Spleen (tissue), 11 donors: ENCODE measurements at regions not wholly inside any gene's neighbourhood (a gene's known extent, or its start where the extent isn't known, plus 50 kb on each side); places are given as distances from the start of the nearest gene placed in this dataset.
A peak's percentile ranks its signal among the peaks of the same experiment; 100 is the strongest.

Experiments used
- DNase-seq: peaks from one replicate; pipeline ENCODE4 v3.0.0-alpha.2; 2020
- H3K27ac ChIP-seq, 8 donors: fragments of 200-600 bp; sonication (generic) in 7 of 8; 1 replicate in 4 of 8; 2 replicates in 4 of 8; pipeline versions ENCODE4 v1.5.0 to v1.8.0; 2016 to 2021; ENCODE audit warnings: inconsistent platforms in 4 of 8, mild to moderate bottlenecking in 4 of 8, moderate library complexity in 1 of 8
- H3K27me3 ChIP-seq, 7 donors: fragments of 200-600 bp; sonication (generic) in 6 of 7; replicated peaks in 1 of 7; 1 replicate in 4 of 7; 2 replicates in 3 of 7; pipeline versions ENCODE4 v1.5.0 to v1.8.0; 2016 to 2021; ENCODE audit warnings: inconsistent platforms in 3 of 7, mild to moderate bottlenecking in 1 of 7
- H3K36me3 ChIP-seq, 6 donors: fragments of 200-600 bp; sonication (generic) in 5 of 6; 1 replicate in 4 of 6; 2 replicates in 2 of 6; pipeline versions ENCODE4 v1.5.0 to v1.8.0; 2016 to 2021; ENCODE audit warnings: inconsistent platforms in 2 of 6
- H3K4me1 ChIP-seq, 6 donors: fragments of 200-600 bp; sonication (generic) in 5 of 6; 1 replicate in 3 of 6; 2 replicates in 3 of 6; pipeline versions ENCODE4 v1.5.0 to v1.8.0; 2016 to 2021; ENCODE audit warnings: inconsistent platforms in 3 of 6
- H3K4me3 ChIP-seq, 8 donors: fragments of 200-600 bp; sonication (generic) in 7 of 8; 1 replicate in 4 of 8; 2 replicates in 4 of 8; pipeline versions ENCODE4 v1.5.0 to v1.8.0; 2016 to 2021; ENCODE audit warnings: inconsistent platforms in 4 of 8, mild to moderate bottlenecking in 4 of 8, moderate library complexity in 2 of 8
- H3K9me3 ChIP-seq, 8 donors: fragments of 200-600 bp; sonication (generic) in 7 of 8; 1 replicate in 4 of 8; 2 replicates in 4 of 8; pipeline versions ENCODE4 v1.5.0 to v1.8.0; 2016 to 2021; ENCODE audit warnings: inconsistent platforms in 4 of 8
- CTCF ChIP-seq, 11 experiments: fragments of 200-600 bp in 7 of 11; fragments of 450-650 bp in 4 of 11; sonication (generic) in 4 of 11; IDR thresholded peaks in 8 of 11; conservative IDR thresholded peaks in 3 of 11; 1 replicate in 7 of 11; 2 replicates in 4 of 11; pipeline versions ENCODE4 v1.4.0 to v1.8.0; 2016 to 2021; ENCODE audit warnings: antibody characterized with exemption in 11 of 11, inconsistent platforms in 4 of 11, mild to moderate bottlenecking in 1 of 11
- POLR2A ChIP-seq, 3 donors: fragments of 450-650 bp; IDR thresholded peaks; one replicate each; pipeline ENCODE4 v1.5.1; 2017; ENCODE audit warnings: antibody characterized with exemption in 3 of 3, mild to moderate bottlenecking in 1 of 3
- POLR2AphosphoS5 ChIP-seq, 3 donors: sonication (generic); formaldehyde crosslinking; IDR thresholded peaks; one replicate each; pipeline ENCODE4 v1.5.1; 2017; ENCODE audit warnings: antibody characterized with exemption in 3 of 3
- WGBS, 5 donors: extraction: QIAGEN DNeasy Blood & Tissue Kit in 3 of 5; methylation state at CpG; one replicate each; pipeline versions ENCODE4 v1.1.5 to v1.1.7; 2013 to 2018; 5-methylcytosine and 5-hydroxymethylcytosine counted together
- intact Hi-C: fragments of 100-400 bp; cut with DNase I; formaldehyde crosslinking; loops from one replicate; pipeline ENCODE4 v1.15.0; 2023; ENCODE audit warnings: low total_unique reads
- donor health status: healthy with polysubstance abuse.
- donor health status: DM: no; HTN: no; CAD: no; lungs with moderate emphysema.
- donor health status: DM: no; HTN: no; CAD: no.
- donor health status: Bipolar disorder and iron deficiency.
- donor health status: healthy.
- donor health status: DM: no; HTN: no; CAD: no.
- donor health status: DM: yes; HTN: yes; CAD: no.

GRCh38 chr11:134597452-134597851 is 185.4 kb upstream of the B3GAT1 start:
- Histone ChIP-seq H3K36me3 (no peaks in the 10 kb centered on the region), H3K27ac (no peak overlapping the region), H3K27me3 (peaks cover 0 to 16% (median 0%) of the 10 kb centered on the region in 7 donors), H3K4me1 (peaks cover 0 to 3% (median 0%) of the 10 kb centered on the region in 6 donors), H3K9me3 (no peaks in the 10 kb centered on the region), H3K4me3 (no peak overlapping the region)
- 93 to 100% (median 96%) methylated on average over 8 of the region's 8 CpGs for WGBS, 5 donors
- intact Hi-C loops = no loop called here
- DNase-seq = no peak
- TF ChIP-seq CTCF (IDR thresholded peaks at IDR 0.05 in 8 of 11, conservative IDR thresholded peaks at IDR 0.05 in 3 of 11) (no peak), POLR2AphosphoS5 (IDR thresholded peaks at IDR 0.05) (no peak), POLR2A (IDR thresholded peaks at IDR 0.05) (no peak)

GRCh38 chr11:134596404-134596803 is 184.4 kb upstream of the B3GAT1 start:
- H3K4me1 ChIP-seq = peaks cover 0 to 3% (median 0%) of the 10 kb centered on the region in 6 donors
- intact Hi-C loops = no loop called here
- DNase-seq = no peak
- no peak overlapping the region for H3K27ac ChIP-seq
- no peaks in the 10 kb centered on the region for H3K36me3 ChIP-seq
- no peaks in the 10 kb centered on the region for H3K9me3 ChIP-seq
- H3K4me3 ChIP-seq = no peak overlapping the region
- WGBS, 5 donors = 83 to 98% (median 96%) methylated on average over 3 of the region's 3 CpGs
- TF ChIP-seq POLR2AphosphoS5 (IDR thresholded peaks at IDR 0.05) (no peak), POLR2A (IDR thresholded peaks at IDR 0.05) (no peak), CTCF (IDR thresholded peaks at IDR 0.05 in 8 of 11, conservative IDR thresholded peaks at IDR 0.05 in 3 of 11) (no peak)
- H3K27me3 ChIP-seq = peaks cover 0 to 12% (median 0%) of the 10 kb centered on the region in 7 donors

- Histone ChIP-seq H3K36me3 (no peaks in the 10 kb centered on the region), H3K9me3 (no peaks in the 10 kb centered on the region), H3K27me3 (peaks cover 0 to 22% (median 0%) of the 10 kb centered on the region in 7 donors), H3K4me3 (no peak overlapping the region), H3K4me1 (peaks cover 0 to 7% (median 3%) of the 10 kb centered on the region in 6 donors), H3K27ac (no peak overlapping the region)
- TF ChIP-seq POLR2AphosphoS5 (IDR thresholded peaks at IDR 0.05) (no peak), CTCF (IDR thresholded peaks at IDR 0.05 in 8 of 11, conservative IDR thresholded peaks at IDR 0.05 in 3 of 11) (peak in 4 of 11 experiments; percentile 18 to 41 (median 38))
- intact Hi-C loops = no loop called here
- DNase-seq = no peak
These were observed 180.4 kb upstream of the B3GAT1 start for GRCh38 chr11:134592391-134592990.

GRCh38 chr11:134591338-134591737 is 179.3 kb upstream of the B3GAT1 start:
- WGBS, 5 donors = 81 to 93% (median 91%) methylated on average over 3 of the region's 3 CpGs
- no peak for DNase-seq
- Histone ChIP-seq H3K36me3 (no peaks in the 10 kb centered on the region), H3K4me3 (no peak overlapping the region), H3K4me1 (peaks cover 0 to 12% (median 5%) of the 10 kb centered on the region in 6 donors), H3K9me3 (no peaks in the 10 kb centered on the region), H3K27ac (no peak overlapping the region), H3K27me3 (peaks cover 0 to 25% (median 0%) of the 10 kb centered on the region in 7 donors)
- intact Hi-C loops = no loop called here
- TF ChIP-seq POLR2AphosphoS5 (IDR thresholded peaks at IDR 0.05) (no peak), CTCF (IDR thresholded peaks at IDR 0.05 in 8 of 11, conservative IDR thresholded peaks at IDR 0.05 in 3 of 11) (no peak), POLR2A (IDR thresholded peaks at IDR 0.05) (no peak)
